HG03457 (cell line): ENCODE measurements at regions not wholly inside any gene's neighbourhood (a gene's known extent, or its start where the extent isn't known, plus 50 kb on each side); places are given as distances from the start of the nearest gene placed in this dataset.
A peak's percentile ranks its signal among the peaks of the same experiment; 100 is the strongest.
"Not testable (repeated sequence)": the region's sequence is repeated elsewhere in the genome, so short reads cannot be mapped to it uniquely, and the experiment has no call there.

Source experiments
- ATAC-seq: cut with Tn5 transposase; IDR thresholded peaks from one replicate; pipeline ENCODE4 v1.9.1; 2021; ENCODE audit warnings: moderate number of reproducible peaks; ENCODE audit not compliant: unreplicated experiment

GRCh38 chr13:52565324-52565723 is 76.9 kb upstream of the HNRNPA1L2 start:
- not testable (repeated sequence) for ATAC-seq

GRCh38 chr13:52569904-52570602 is 72.2 kb upstream of the HNRNPA1L2 start:
- not testable (repeated sequence) for ATAC-seq

GRCh38 chr13:52571163-52571562 is 71.1 kb upstream of the HNRNPA1L2 start:
- ATAC-seq, result not testable (repeated sequence)

GRCh38 chr13:52582962-52583361 is 59.3 kb upstream of the HNRNPA1L2 start:
- ATAC-seq, result peak; percentile 87
